HepG2 (cell line): ENCODE measurements at regions not wholly inside any gene's neighbourhood (a gene's known extent, or its start where the extent isn't known, plus 50 kb on each side); places are given as distances from the start of the nearest gene placed in this dataset.

Source experiments
- ATAC-seq: fragments of 200-7000 bp; cut with Tn5 transposase; 3 replicates; pipeline ENCODE4 v1.9.1; 2020; ENCODE audit warnings: mild to moderate bottlenecking, moderate library complexity
- BruUV-seq: library from RNA; stranded (reverse); fragments of 400-500 nt; replicated peaks from 2 replicates; lab custom pipeline; 2021; lab: Mats Ljungman, UMichigan
- CTCF ChIA-PET: fragments of 300-600 bp; formaldehyde crosslinking; extraction: SDS; loops from one replicate; lab custom pipeline; 2021; ENCODE audit warnings: low total read pairs, inconsistent platforms, low intra/inter-chr PET ratio; lab: Yijun Ruan, JAX
- POLR2A ChIA-PET: fragments of 350-600 bp; sonication (Branson Sonifier 250); formaldehyde crosslinking; loops from one replicate; lab custom pipeline; 2020; ENCODE audit warnings: antibody characterized with exemption, inconsistent platforms; lab: Yijun Ruan, JAX
- DNase-seq: peaks from one replicate; pipeline ENCODE4 v3.0.0-alpha.2; 2015; ENCODE audit warnings: low spot score
- FAIRE-seq: peaks from 3 replicates; lab custom pipeline; 2011; peaks lifted over from hg19 to GRCh38; lab: Jason Lieb, UNC
- H2AFZ ChIP-seq: one replicate; pipeline ENCODE4 v1.6.1; 2011; ENCODE audit warnings: low read length, inconsistent platforms
- H3K27ac ChIP-seq: fragments of 300-600 bp; 3 replicates; pipeline ENCODE4 v1.8.0; 2011; ENCODE audit warnings: mixed run types, mild to moderate bottlenecking, mixed read lengths, low read length, inconsistent platforms; ENCODE audit not compliant: insufficient read depth; ENCODE audit errors: extremely low read length
- H3K27me3 ChIP-seq, 2 experiments: fragments of 200-600 bp in 1 of 2; 2 replicates in 1 of 2; 3 replicates in 1 of 2; pipeline versions ENCODE4 v1.6.0 to v1.8.0; 2011; ENCODE audit warnings: low read length in 2 of 2, mild to moderate bottlenecking in 2 of 2, moderate library complexity in 2 of 2, inconsistent platforms in 1 of 2; ENCODE audit not compliant: insufficient read depth in 2 of 2, control insufficient read depth in 1 of 2
- H3K36me3 ChIP-seq, 2 experiments: fragments of 200-600 bp in 1 of 2; replicated peaks in 1 of 2; 2 replicates in 1 of 2; 3 replicates in 1 of 2; pipeline versions ENCODE4 v1.5.1 to v1.8.0; 2011; ENCODE audit warnings: low read length in 2 of 2, inconsistent platforms in 1 of 2; ENCODE audit not compliant: insufficient read depth in 2 of 2, control insufficient read depth in 1 of 2
- H3K4me1 ChIP-seq: 2 replicates; pipeline ENCODE4 v1.5.1; 2012; ENCODE audit warnings: low read length, inconsistent platforms; ENCODE audit not compliant: insufficient read depth
- H3K4me2 ChIP-seq: 2 replicates; pipeline ENCODE4 v1.6.0; 2011; ENCODE audit warnings: low read depth, low read length, inconsistent platforms
- H3K4me3 ChIP-seq, 3 experiments: fragments of 200-600 bp in 1 of 3; sonication (generic), shearing (Covaris generic) in 1 of 3; replicated peaks in 1 of 3; 2 replicates each; pipeline ENCODE4 v1.5.1; 2011 to 2016; ENCODE audit warnings: low read length in 3 of 3, inconsistent platforms in 2 of 3, low read depth in 2 of 3, mild to moderate bottlenecking in 2 of 3, control low read depth in 1 of 3, mixed read lengths in 1 of 3; ENCODE audit not compliant: insufficient read depth in 1 of 3
- H3K79me2 ChIP-seq: one replicate; pipeline ENCODE4 v1.6.1; 2011; ENCODE audit warnings: low read length, inconsistent platforms; ENCODE audit not compliant: insufficient read depth
- H3K9ac ChIP-seq: 2 replicates; pipeline ENCODE4 v1.6.0; 2011; ENCODE audit warnings: mild to moderate bottlenecking, low read depth, low read length, inconsistent platforms; ENCODE audit not compliant: insufficient read depth
- H3K9me3 ChIP-seq: 2 replicates; pipeline ENCODE4 v1.5.1; 2012; ENCODE audit warnings: mild to moderate bottlenecking, low read length
- H4K20me1 ChIP-seq: 2 replicates; pipeline ENCODE4 v1.6.0; 2011; ENCODE audit warnings: inconsistent platforms, mild to moderate bottlenecking, low read length, moderate library complexity; ENCODE audit not compliant: insufficient read depth
- ARNT ChIP-seq: fragments of 450-650 bp; IDR thresholded peaks from 2 replicates; pipeline ENCODE4 v1.6.1; 2017
- HMG20A ChIP-seq: IDR thresholded peaks from 2 replicates; pipeline ENCODE4 v1.6.1; 2016; ENCODE audit warnings: borderline replicate concordance
- JUN ChIP-seq: sonication (generic); formaldehyde crosslinking; IDR thresholded peaks from 2 replicates; pipeline ENCODE4 v1.4.0; 2020; ENCODE audit warnings: mild to moderate bottlenecking, missing genetic modification reagents
- KDM3A ChIP-seq: IDR thresholded peaks from 2 replicates; pipeline ENCODE4 v1.6.1; 2018; ENCODE audit warnings: low read depth, missing compliant biosample characterization
- MYC ChIP-seq: sonication (generic); formaldehyde crosslinking; IDR thresholded peaks from 2 replicates; pipeline ENCODE4 v1.9.0; 2021; ENCODE audit warnings: missing genetic modification reagents, borderline replicate concordance
- SP4 ChIP-seq: sonication (generic); formaldehyde crosslinking; IDR thresholded peaks from 2 replicates; pipeline ENCODE4 v1.8.1; 2023; ENCODE audit warnings: mild to moderate bottlenecking, missing genetic modification reagents
- SP5 ChIP-seq: IDR thresholded peaks from 2 replicates; pipeline ENCODE4 v1.6.1; 2016; ENCODE audit warnings: low read depth, borderline replicate concordance
- TOE1 ChIP-seq: sonication (generic); formaldehyde crosslinking; IDR thresholded peaks from 2 replicates; pipeline ENCODE4 v1.4.0; 2020; ENCODE audit warnings: mild to moderate bottlenecking, missing genetic modification reagents
- ZNF24 ChIP-seq: fragments of 450-650 bp; IDR thresholded peaks from 2 replicates; pipeline ENCODE4 v1.6.1; 2017; ENCODE audit warnings: antibody characterized with exemption, mild to moderate bottlenecking
- ZNF256 ChIP-seq: sonication (generic); formaldehyde crosslinking; conservative IDR thresholded peaks from 2 replicates; pipeline ENCODE4 v1.4.0; 2020; ENCODE audit warnings: missing genetic modification reagents
- ZNF335 ChIP-seq: sonication (generic); formaldehyde crosslinking; IDR thresholded peaks from 2 replicates; pipeline ENCODE4 v1.4.0; 2020; ENCODE audit warnings: missing genetic modification reagents
- ZSCAN21 ChIP-seq: sonication (generic); formaldehyde crosslinking; IDR thresholded peaks from 2 replicates; pipeline ENCODE4 v1.8.0; 2022; ENCODE audit warnings: mild to moderate bottlenecking, missing genetic modification reagents, moderate library complexity, borderline replicate concordance
- WGBS: methylation state at CpG from one replicate; pipeline ENCODE4 v1.1.6; 2017; ENCODE audit warnings: low lambda C conversion rate; 5-methylcytosine and 5-hydroxymethylcytosine counted together
- in situ Hi-C: cut with HindIII; loops from 2 replicates; pipeline ENCODE4 v1.10.0; 2017; ENCODE audit warnings: low pct_unique_long_range_greater_than_20kb; ENCODE audit not compliant: extremely low pct_ligation_motif_present
- intact Hi-C: fragments of 100-400 bp; cut with micrococcal nuclease; formaldehyde crosslinking; loops from one replicate; pipeline ENCODE4 v1.10.0; 2022; ENCODE audit not compliant: unreplicated experiment
- TF ChIP-seq, protein P1 (sequence below): IDR thresholded peaks from 2 replicates; pipeline ENCODE4 v1.6.1; 2016; ENCODE audit warnings: control low read depth
- TF ChIP-seq, protein P2 (sequence below): sonication (generic); formaldehyde crosslinking; conservative IDR thresholded peaks from 2 replicates; pipeline ENCODE4 v1.8.0; 2022; ENCODE audit warnings: mild to moderate bottlenecking, moderate library complexity, missing genetic modification reagents
- TF ChIP-seq, protein P3 (sequence below): sonication (generic); formaldehyde crosslinking; conservative IDR thresholded peaks from 2 replicates; pipeline ENCODE4 v1.4.0; 2020; ENCODE audit warnings: missing genetic modification reagents

DNA sequence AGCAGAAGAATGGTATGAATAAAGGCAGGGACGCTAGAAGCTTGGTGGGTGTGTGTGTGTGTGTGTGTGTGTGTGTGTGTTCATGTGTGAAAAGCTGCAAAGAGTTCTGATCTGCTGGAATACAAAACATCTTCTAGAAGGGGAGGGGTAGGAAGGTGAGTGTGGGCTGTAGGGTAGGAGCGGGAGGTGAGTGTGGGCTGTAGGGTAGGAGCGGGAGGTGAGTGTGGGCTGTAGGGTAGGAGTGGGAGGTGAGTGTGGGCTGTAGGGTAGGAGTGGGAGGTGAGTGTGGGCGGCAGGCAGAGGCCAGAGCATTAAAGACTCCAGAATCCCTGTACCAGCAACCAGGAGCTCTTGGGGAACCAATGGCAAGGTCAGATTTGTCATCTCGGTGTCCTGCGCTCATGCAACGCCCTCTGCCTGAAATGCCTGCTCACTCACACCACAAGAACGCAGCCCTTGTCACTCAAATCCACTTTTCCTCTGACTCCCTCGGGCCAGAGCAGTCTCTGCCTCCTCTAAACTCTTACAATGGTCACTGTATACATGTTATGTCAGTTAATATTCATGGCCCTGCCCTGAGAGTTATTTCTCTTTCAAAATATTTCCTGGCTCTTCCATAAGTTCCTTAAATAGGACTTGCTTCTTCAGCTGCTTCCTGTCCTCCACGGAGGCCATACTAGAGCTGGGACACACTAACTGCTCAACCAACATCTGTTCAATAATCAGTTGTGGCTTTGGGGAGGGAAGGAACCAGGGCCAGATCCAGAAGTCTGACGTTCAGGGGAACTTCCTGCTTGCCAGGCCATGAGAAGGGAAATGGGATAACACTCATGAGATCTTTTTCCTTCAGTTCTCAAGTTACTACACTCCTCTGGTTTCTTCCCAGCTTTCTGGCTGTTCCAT lies 53.6 kb upstream of the ZNF644 start:
- H3K9ac ChIP-seq: no peak overlapping the region
- DNase-seq (peak; percentile 16), FAIRE-seq (no peak), ATAC-seq (peak; percentile 82)
- no peaks in the 10 kb centered on the region for H3K4me1 ChIP-seq
- peak overlapping the region; percentile 41; the same call in 1 of the 2 replicates for H3K4me2 ChIP-seq
- in situ Hi-C loops: no loop called here
- H3K27me3 ChIP-seq: no peaks in the 10 kb centered on the region; a peak in 1 of 5 replicates
- WGBS: 40% methylated on average over 11 of the region's 11 CpGs
- ChIA-PET POLR2A (interaction anchor here (2.4 kb wide), 1 partner anchor 53 kb away, joined by 5 read pairs; the partner anchor contains the start of gene ZNF644), CTCF (no interaction called here)
- no peaks in the 10 kb centered on the region for H3K9me3 ChIP-seq
- H3K79me2 ChIP-seq: no peaks in the 10 kb centered on the region
- H3K27ac ChIP-seq: no peak overlapping the region
- no TSS peak for BruUV-seq
- H2AFZ ChIP-seq: peak overlapping the region; percentile 74
- H3K36me3 ChIP-seq: no peaks in the 10 kb centered on the region
- intact Hi-C loops: no loop called here
- H3K4me3 ChIP-seq: no peak overlapping the region
- no peaks in the 10 kb centered on the region for H4K20me1 ChIP-seq
- no peak for TF ChIP-seq SP5 (CRISPR knock-in tag)
- no peak for TF ChIP-seq HMG20A (CRISPR knock-in tag)
- no peak for TF ChIP-seq MYC (CRISPR knock-in tag)
- no peak for TF ChIP-seq ARNT
- no peak for TF ChIP-seq JUN (CRISPR knock-in tag)
- TF ChIP-seq TOE1: no peak
- TF ChIP-seq KDM3A (CRISPR knock-in tag): no peak
- TF ChIP-seq SP4 (CRISPR knock-in tag): no peak
- no peak for TF ChIP-seq ZNF256 (CRISPR knock-in tag)
- TF ChIP-seq, protein P1, sequence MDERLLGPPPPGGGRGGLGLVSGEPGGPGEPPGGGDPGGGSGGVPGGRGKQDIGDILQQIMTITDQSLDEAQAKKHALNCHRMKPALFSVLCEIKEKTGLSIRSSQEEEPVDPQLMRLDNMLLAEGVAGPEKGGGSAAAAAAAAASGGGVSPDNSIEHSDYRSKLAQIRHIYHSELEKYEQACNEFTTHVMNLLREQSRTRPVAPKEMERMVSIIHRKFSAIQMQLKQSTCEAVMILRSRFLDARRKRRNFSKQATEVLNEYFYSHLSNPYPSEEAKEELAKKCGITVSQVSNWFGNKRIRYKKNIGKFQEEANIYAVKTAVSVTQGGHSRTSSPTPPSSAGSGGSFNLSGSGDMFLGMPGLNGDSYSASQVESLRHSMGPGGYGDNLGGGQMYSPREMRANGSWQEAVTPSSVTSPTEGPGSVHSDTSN (CRISPR knock-in tag): peak; percentile 63
- no peak for TF ChIP-seq ZNF24
- no peak for TF ChIP-seq ZNF335 (CRISPR knock-in tag)
- TF ChIP-seq, protein P2, sequence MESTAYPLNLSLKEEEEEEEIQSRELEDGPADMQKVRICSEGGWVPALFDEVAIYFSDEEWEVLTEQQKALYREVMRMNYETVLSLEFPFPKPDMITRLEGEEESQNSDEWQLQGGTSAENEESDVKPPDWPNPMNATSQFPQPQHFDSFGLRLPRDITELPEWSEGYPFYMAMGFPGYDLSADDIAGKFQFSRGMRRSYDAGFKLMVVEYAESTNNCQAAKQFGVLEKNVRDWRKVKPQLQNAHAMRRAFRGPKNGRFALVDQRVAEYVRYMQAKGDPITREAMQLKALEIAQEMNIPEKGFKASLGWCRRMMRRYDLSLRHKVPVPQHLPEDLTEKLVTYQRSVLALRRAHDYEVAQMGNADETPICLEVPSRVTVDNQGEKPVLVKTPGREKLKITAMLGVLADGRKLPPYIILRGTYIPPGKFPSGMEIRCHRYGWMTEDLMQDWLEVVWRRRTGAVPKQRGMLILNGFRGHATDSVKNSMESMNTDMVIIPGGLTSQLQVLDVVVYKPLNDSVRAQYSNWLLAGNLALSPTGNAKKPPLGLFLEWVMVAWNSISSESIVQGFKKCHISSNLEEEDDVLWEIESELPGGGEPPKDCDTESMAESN (CRISPR knock-in tag): no peak
- TF ChIP-seq, protein P3, sequence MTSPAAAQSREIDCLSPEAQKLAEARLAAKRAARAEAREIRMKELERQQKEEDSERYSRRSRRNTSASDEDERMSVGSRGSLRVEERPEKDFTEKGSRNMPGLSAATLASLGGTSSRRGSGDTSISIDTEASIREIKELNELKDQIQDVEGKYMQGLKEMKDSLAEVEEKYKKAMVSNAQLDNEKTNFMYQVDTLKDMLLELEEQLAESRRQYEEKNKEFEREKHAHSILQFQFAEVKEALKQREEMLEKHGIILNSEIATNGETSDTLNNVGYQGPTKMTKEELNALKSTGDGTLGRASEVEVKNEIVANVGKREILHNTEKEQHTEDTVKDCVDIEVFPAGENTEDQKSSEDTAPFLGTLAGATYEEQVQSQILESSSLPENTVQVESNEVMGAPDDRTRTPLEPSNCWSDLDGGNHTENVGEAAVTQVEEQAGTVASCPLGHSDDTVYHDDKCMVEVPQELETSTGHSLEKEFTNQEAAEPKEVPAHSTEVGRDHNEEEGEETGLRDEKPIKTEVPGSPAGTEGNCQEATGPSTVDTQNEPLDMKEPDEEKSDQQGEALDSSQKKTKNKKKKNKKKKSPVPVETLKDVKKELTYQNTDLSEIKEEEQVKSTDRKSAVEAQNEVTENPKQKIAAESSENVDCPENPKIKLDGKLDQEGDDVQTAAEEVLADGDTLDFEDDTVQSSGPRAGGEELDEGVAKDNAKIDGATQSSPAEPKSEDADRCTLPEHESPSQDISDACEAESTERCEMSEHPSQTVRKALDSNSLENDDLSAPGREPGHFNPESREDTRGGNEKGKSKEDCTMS (CRISPR knock-in tag): no peak
- no peak for TF ChIP-seq ZSCAN21 (CRISPR knock-in tag)
